ENCODE measurements at regions not wholly inside any gene's neighbourhood (a gene's known extent, or its start where the extent isn't known, plus 50 kb on each side); places are given as distances from the start of the nearest gene placed in this dataset.
"Not testable (repeated sequence)": the region's sequence is repeated elsewhere in the genome, so short reads cannot be mapped to it uniquely, and the experiment has no call there.

DNA sequence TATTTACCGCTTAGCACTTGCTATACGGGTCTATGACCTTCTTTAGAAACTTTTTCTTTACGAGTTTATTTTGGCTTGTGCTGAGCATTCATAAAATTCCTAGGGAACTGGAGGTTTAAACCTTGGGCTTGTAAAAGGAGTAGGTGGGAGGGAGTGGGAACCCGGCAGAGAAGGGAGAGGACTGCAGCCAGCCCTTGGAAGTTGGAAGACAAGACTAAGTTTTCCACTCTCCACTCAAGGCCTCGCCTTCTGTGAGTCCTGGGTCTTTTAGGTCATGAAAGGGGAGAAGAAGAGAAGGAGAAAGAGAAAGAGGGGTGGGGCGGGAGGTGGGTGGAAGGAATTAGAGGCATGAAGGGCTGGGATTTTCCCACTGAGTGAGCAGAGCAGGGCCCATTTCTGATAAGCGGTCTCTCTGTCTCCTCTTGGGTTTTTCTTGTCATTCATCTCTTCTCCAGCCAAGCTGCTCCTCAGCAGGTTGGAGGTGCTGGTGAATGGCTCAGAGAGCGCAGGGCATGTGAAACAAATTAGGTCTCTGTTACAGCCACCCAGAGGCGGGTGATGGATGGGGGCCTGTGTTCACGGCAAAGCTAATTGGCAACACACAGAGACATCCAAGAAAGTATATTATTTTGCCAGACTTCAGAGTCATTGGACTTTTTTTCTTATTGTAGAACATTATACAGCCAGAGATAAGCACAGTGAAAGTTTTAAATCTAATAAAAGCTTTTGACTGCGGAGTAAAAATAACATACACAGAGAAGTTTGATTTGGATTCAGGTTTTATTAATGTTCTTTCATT is 247.3 kb downstream of the FOXD2 start:
- DNase-seq (ENCODE audit: low read depth in 2 of 2): no peak

DNA sequence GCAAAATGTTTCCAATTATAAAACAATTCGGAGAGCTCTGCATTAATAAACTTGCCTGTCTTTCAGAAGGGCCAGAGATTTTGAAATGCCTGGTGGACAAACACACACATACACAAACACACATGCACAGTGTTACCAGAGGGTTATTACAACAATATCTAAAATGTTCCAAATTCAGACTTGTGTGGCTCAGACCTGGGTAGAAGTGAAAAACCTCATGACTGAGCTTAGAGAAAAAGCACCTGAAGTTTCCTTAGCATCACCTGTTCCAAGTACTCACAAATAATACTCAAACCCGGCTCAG is 247.9 kb downstream of the FOXD2 start:
- DNase-seq (ENCODE audit: low read depth in 2 of 2): no peak

DNA sequence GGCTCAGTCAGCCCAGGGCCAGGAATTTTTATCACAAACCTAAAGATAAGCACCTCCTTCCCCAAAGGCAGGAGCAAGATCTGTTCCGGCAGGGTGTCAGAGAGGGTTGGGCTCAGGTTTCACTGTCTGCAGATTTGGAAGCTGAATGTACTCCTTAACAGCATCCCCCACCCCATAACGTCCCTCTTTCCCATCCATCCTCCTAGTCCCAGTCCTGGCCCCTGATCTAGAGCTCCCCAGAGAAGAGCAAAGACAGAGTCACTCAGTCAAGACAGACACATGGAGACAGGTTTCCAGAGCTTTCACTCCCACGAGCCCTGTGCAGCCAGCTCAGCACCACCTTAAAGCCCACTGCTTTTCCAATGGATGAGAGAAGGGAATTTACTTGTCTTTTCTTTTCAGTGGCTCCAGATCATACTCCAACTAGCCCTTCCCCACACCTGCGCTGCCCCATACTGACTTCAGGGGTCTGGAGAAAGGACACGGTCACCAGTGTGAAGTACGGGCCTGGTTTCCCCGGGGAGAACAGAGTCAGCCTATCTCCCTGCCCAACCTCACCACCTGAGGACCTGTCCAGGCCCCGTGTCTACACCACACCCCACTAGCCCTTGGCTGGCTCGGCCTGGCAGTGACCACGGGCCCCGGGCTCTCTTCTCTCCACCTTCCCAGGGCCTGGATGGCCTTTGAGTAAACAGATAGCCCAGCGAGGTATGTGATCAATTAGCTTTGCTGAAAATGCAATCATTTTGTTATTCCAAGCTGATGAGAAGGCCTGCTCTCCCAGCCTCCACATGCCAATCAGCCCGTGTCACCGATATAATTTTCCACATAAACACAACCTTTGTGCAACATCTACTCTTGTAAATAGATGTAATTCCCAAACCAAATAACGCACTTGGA is 249.1 kb downstream of the FOXD2 start:
- no peak for DNase-seq (ENCODE audit: low read depth in 2 of 2)

DNA sequence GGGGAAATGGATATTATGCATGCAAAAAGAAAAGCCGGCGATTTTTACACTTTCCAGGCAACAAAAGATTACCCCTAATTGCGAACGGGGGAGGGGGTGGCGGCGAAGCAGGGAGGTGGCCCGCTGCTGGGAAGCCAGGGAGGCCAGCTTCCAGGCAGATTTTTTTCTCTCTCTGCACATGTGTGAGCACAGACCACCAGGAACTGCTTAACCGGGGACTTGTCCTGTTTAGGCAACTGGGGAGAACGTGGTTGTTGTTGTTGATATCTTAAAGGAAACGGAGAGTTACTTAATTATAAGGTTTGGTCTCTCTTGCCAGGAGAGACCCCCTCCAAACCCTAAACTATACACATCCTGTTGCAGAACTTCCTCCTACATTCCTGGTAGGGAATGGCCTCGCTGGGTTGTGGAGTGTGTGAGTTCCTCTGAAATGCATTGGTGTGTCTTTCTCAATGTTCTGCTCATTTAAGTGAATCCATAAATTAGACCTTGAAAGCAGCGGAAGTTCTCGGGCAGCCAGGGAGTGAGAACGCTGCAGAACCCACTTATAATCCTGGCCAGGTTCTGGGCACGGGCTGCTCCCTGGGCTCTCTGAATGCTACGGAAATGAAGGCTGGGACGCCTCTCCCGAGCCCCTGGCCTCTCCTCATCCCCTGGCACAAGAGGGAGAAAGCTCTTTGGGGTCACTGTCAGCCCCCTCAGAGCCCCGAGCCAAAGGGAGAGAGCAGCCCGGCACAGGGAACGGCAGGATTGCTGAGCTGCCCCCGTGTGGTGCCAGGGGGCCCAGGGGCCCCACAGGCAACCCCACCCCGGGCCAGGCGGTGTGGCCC is 250.0 kb downstream of the FOXD2 start:
- no peak for DNase-seq (ENCODE audit: low read depth in 2 of 2)

DNA sequence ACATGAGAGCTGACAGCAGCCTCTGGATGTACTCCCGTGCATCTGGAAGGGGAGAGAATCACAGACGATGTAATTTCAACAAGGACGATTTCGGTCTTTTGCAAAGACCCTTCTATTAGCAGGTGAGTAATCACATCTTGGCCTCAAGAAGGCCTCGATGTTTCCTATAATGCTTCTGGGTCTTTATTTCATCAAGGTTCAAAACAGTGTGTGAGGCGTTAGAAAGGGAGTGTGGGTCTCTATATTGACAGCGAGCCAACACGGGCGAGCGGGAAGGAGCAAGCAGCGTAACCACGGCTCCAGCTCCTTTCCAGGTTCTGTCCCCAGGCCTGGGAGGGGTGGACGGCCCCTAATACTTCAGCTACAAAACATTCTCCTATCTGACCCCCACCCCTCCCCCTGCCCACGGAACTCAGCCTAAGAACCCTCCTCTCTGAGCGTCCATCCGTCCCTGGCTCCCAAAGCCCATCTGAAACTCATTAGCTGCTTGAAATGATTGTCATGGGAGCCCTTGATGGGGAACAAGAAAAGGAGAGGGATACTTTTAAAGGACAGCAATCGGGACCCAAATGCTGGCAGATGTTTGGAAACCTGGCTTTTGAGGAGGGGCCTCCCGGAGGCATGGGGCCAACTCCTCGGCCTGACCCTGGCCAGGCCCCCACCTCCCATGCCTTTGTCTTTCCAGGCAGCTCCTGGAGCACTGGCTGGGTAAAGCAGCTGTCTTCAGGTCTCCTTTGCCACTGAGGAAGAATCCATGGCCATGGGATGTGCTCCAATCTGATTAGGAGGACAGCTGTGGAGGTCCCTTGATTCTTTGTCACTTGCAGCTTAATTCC is 250.8 kb downstream of the FOXD2 start:
- DNase-seq (ENCODE audit: low read depth in 2 of 2): no peak

DNA sequence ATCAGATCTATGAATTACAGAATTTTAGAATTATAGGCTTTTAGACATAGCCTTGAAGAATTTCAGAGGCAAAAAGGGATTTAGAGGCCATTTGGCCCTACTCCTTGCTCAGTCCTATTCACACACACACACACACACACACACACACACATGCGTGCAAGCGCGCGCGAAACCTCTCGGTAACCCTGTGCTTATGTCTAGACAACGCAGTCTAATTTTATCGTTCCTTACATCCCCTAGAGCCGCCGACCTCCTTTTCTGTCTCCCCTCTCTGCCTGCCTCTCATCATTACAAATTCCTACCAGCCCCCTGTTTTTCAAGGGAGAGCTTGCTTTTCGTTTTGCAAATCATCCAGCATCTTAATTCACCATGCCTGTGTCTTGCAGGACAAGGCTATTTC is 252.1 kb downstream of the FOXD2 start:
- no peak for DNase-seq (ENCODE audit: low read depth in 2 of 2)

DNA sequence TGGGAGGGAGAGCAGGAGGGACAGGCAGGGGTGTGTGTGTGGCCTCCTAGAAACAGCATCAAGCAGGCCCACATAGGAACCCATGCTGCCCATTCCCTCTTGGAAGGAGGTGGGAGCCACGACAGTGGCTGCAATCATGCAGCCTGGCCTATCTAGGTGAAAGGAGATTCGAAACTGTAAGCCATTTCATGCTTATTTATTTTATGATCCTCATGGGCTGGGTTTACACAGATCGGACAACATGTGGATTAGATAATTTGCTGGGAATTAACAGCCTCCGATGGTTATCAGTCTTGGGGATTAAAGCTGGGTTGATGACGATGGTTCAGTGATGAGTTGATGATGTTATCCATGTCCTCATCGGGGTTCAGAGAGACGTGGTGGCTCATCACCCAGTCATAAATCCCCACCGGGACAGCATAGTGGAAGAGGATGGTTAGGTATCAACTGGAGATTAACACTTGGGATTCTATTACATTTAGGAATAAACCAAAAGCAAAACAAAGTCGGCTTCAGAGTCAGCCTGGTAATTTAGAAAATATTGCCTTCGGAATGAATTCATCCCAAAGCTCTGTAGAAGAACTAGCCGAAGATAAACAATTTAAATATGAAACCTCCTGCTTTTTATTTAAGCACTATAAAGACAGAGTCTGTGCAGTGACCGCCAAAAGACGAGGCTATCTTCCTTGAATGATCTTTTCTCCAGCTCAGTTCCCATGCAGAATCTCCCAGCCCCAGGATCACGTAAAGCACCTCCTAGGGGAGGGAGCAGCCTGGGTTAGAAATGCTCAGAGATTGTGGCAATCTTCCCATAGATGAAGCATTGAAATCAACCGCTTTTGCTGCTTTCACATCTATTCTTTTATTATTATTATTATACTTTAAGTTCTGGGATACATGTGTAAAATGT is 252.8 kb downstream of the FOXD2 start:
- no peak for DNase-seq (ENCODE audit: low read depth in 2 of 2)

DNA sequence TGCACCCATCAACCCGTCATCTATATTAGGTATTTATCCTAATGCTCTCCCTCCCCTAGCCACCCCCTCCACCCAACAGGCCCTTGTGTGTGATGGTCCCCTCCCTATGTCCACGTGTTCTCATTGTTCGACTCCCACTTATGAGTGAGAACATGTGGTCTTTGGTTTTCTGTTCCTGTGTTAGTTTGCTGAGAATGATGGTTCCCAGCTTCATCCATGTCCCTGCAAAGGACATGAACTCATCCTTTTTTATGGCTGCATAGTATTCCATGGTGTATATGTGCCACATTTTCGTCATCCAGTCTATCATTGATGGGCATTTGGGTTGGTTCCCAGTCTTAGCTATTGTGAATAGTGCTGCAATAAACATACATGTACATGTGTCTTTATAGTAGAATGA is 253.4 kb downstream of the FOXD2 start:
- DNase-seq (ENCODE audit: low read depth in 2 of 2): not testable (repeated sequence)

DNA sequence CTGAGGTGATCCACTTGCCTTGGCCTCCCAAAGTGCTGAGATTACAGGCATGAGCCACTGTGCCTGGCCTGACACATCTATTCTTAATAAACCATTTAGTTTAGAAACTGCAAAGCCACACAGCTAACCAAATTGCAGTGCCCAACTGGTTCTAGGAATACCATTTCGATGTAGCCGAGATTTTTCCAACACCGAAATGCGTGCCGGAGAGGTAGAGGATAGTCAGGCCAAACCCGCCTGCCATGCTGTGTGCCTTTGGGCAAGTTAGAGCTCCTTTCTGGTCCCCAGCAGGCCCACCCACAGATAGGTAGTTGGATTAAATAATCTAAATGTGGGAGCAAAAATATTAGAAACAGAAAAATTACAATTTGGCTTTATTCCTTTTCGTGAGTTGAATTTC is 254.4 kb downstream of the FOXD2 start:
- no peak for DNase-seq (ENCODE audit: low read depth in 2 of 2)

DNA sequence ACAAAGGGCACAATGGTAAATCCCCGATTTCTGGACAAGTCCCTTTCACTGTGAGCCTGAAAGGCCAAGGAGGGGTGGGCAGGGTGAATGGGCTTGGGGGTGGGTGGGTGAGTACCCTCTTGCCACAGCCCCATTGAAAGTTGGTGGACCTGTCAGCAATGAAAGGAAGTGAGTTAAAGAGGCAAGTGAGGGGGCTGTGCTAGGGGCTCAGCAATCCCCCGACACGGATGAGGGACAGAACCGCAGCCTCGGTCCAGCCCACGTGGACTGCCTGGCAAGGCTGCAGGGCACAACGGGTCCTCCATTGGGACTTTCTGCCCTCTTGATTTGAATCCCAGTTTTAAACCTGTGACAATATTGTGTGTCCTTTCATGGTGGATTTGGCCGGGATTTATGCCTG is 255.3 kb downstream of the FOXD2 start:
- DNase-seq (ENCODE audit: low read depth in 2 of 2): no peak

DNA sequence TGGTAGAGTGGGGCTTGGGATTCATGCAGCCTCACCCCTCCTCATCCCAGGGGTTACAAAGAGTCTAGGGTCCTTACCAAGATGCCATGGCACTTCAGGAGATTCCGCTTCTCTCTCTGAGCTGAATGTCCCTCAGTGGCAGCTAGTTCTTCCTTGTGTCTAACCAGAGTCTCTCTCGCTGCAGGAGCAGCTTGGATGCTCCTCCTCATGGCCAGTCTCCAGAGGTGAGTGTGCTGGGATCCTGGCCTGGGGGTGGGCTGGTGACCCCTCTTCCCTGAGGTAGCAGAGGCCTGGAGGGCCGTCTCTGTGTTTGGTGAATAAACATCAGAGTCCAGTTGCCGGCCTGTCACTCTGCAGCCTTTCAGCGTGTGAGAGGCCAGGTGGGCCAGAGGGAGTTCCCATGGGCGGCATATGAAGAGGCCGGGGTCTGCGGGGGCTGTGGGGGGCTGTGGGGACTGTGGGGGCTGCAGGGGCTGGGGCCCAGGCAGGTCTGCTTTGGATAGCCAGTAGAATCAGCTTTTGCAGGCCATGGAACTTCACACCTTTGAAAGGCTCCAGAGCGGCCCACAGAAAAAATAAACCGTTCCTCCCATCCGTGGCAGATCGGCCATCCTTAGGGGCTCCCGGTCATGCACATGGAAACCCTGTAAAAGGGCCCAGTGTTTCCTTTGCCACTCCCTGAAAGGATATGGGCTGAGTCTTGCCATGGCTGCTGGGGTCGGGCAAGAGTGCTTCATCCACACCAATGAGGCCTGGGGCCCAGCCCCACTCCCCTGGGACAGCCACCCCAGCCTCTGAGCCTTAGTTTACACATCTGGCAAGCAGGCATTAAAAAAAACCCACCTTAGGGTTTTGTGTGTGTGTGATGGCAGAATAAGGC is 256.4 kb downstream of the FOXD2 start:
- DNase-seq (ENCODE audit: low read depth in 2 of 2): no peak

DNA sequence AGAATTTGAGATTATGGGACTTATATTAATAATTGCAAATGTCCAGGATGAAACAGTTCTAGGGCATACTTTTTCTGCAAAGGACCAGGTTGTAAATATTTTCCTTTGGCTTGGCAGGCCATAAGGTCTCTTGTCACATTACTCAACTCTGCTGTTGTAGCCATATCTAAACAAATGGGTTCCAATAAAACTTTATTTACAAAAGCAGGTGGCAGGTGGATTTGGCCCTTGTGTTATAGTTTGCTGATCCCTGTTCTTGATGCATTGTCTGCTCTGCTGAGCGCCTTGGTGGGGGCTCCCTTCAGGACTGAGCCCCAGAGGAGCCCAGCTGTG is 258.5 kb downstream of the FOXD2 start:
- no peak for DNase-seq (ENCODE audit: low read depth in 2 of 2)

DNA sequence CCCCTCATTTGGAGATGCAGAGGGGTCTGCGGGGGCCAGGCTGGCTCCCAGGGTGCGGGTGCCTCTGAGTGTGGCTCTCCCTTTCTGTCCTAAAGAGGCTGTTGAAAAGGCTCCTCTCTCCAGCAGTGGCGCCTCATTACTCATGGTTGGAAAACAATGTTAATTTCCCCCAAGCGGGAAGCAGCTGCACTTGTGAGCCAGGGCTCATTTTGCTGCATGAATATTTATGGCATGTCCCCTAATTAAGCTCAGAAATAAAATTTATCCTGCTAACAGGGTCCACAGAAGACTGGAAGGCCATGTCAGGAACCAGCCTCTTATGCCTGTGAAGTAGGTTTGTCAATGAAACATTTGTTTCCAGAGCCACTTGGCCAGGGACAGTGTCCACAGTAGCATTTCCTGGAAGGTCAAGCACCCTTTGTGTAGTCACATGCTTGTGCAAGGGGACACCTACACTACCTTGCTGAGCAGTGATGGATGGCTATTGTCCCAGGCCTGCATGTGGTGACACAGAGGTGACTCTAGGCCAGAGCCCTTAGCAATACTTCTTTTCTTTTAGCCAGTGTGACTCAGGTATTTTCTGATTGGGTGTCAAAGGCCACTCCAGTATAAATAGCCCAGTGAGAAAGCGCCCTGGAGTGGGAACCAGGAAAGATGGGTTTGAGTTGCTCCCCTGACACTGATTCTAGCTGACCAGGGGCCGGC is 259.0 kb downstream of the FOXD2 start:
- no peak for DNase-seq (ENCODE audit: low read depth in 2 of 2)

DNA sequence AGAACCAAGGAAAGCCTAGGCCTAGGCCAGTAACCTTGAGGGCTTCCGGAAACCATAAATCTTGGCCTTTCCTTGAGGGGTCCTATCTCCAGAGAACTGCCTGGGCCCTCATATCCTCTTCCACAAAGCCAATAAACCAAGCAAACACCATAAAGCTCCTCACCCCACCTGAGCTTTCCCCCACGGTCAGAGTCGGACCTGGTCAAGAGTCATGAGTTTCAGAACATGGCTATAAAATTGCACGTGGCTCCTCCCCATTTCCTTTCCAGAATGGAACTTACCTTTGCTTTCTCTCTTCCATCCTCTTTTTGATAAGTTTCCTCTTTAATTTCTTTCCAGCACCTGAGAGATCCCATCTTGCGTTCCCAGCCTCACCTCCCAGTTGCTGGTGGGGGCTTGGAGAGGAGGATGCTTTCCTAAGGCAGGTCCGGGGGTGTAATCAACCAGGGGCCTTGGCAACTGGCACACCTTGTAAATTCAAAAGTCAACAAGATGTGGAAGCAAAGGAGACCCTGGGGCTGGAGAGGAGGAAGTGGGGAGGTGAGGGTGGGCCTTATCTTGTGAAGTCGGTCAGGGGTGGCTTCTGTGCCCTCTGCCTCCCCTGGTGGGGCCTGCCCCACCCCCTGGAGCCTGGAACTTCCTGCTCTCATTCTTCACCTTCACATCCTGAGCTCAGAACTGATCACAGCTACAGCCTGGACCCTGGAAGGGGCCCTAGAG is 259.9 kb downstream of the FOXD2 start:
- DNase-seq (ENCODE audit: low read depth in 2 of 2): no peak

DNA sequence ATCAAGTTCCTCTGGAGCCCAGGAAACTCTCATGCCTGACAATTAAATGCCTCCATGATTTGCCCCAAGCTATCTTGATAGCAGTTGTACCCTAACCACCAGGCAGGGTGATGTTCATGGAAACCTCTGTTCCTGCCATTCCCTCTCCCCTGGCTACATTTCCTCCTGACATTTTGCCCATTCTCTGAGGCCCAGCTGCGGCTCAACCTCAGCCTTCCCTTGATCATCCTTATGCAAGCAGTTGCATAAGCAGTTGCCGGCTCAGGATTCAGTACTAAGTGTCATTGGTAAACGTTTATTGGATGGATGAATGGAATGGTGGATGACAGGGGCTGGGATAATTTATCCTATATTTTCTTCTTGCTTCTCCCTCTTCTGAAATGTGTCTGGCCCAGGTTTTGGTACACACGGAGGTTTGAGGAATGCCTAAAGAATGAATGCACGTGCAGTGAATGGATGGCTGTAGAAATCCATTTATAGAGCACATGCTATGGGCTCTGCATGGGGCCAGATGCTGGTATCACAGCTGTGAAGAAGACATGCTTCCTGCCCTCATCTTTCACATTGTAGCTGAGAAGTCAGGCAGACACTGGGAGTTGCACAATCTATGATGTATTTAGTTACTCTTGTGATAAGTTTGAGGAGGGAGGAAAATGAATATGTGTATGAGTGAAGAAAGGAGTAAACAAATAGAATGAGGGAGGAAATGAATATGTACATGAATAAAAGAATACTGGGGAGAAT is 261.8 kb downstream of the FOXD2 start:
- no peak for DNase-seq (ENCODE audit: low read depth in 2 of 2)

DNA sequence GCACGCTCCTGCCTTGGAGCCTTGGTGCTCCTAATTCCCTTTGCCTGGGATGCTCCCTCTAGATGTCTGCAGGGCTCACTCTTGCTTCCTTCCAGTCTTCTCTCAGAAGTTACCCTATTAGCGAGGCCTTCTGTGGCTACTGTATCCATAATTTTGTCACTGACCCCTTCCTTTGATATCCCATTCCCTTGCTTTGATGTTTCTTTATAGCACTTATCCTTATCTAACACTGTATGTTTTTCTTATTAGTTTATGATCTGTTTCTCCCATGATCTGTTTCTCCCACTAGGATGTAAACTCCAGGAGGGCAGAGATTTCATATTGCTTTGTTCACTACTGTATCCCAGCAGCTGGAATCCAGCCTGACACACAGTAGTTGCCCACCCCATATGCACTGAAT is 263.4 kb downstream of the FOXD2 start:
- no peak for DNase-seq (ENCODE audit: low read depth in 2 of 2)

DNA sequence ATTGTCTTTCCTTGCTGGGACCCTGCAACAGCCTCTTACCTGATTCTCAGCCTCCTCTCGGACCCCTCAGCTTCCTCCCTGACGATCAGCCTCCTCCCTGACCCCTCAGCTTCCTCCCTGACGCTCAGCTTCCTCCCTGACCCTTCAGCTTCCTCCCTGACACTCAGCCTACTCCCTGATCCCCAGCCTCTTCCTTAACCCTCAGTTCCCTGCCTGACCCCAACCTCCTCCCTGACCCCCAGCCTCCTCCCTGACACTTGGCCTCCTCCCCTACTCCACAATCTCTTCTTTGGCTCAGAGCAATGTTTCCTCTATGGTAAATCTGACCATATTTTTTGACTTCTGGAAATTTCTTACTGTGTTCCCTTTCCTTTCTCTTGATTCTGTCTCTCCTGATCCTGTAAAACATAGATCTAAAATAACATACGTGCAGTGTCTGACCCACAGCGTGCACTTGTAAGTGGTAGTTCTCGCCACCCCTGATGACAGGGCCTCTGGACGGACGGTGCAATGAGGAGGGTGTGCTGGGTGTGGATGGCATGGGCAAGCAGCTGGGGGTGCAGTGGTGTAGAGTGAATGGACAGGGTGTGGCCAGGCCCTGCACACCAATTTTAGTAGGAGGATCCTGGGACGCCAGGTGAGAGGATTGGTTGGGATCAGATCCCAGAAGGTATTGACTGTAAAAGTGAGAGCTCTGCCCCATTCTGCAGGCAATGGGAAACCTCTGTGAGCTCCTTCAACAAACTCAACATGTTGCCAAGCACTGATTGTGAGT is 264.1 kb downstream of the FOXD2 start:
- DNase-seq (ENCODE audit: low read depth in 2 of 2): no peak

Measured in stimulated activated CD8-positive, alpha-beta memory T cell treated with anti-CD3 and anti-CD28 coated beads, Interleukin-2, amount 100 ng/mL, for 48 hours (primary cell).